ENCODE measurements at regions not wholly inside any gene's neighbourhood (a gene's known extent, or its start where the extent isn't known, plus 50 kb on each side); places are given as distances from the start of the nearest gene placed in this dataset.

DNA sequence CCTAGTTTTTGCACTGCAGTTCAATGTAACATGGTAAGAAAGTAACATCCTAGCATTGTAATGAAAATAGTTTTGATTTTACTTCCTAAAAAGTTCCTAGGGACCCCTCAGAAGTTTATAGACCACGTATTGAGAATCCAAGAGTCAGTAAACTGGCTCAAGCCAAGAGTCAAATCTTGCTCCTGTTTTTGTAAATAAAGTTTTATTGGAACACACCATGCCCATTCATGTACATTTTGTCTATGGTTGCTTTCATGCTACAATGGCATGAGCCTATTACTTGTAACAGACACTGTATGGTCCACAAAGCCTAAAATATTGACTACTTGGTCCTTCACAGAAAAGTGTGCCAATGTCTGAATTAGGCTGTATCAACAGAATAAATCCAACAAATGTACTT, 301.0 kb downstream of the LMO4 start:
- no peaks in the 10 kb centered on the region for H3K9me3 ChIP-seq (ENCODE audit: control insufficient read depth in 2 of 3, insufficient read depth in 1 of 3, low read length in 3 of 3)
- no peak overlapping the region for H3K27ac ChIP-seq (ENCODE audit: low read depth in 2 of 2, low read length in 2 of 2)
- DNase-seq (no peak), FAIRE-seq (no peak)
- no peaks in the 10 kb centered on the region for H3K36me3 ChIP-seq (ENCODE audit: control insufficient read depth in 2 of 3, insufficient read depth in 3 of 3, low read length in 3 of 3)
- no peak overlapping the region for H3K4me3 ChIP-seq (ENCODE audit: low read length in 3 of 3)
- intact Hi-C loops (cut with DNase I) = no loop called here
- no peaks in the 10 kb centered on the region for H3K4me1 ChIP-seq (ENCODE audit: control insufficient read depth in 2 of 3, insufficient read depth in 2 of 3, low read depth in 1 of 3, low read length in 3 of 3)
- no peaks in the 10 kb centered on the region for H3K27me3 ChIP-seq (ENCODE audit: control insufficient read depth, insufficient read depth, low read length)
- no peak overlapping the region for H3K9ac ChIP-seq (ENCODE audit: low read length in 3 of 3)
- TF ChIP-seq, protein P1, sequence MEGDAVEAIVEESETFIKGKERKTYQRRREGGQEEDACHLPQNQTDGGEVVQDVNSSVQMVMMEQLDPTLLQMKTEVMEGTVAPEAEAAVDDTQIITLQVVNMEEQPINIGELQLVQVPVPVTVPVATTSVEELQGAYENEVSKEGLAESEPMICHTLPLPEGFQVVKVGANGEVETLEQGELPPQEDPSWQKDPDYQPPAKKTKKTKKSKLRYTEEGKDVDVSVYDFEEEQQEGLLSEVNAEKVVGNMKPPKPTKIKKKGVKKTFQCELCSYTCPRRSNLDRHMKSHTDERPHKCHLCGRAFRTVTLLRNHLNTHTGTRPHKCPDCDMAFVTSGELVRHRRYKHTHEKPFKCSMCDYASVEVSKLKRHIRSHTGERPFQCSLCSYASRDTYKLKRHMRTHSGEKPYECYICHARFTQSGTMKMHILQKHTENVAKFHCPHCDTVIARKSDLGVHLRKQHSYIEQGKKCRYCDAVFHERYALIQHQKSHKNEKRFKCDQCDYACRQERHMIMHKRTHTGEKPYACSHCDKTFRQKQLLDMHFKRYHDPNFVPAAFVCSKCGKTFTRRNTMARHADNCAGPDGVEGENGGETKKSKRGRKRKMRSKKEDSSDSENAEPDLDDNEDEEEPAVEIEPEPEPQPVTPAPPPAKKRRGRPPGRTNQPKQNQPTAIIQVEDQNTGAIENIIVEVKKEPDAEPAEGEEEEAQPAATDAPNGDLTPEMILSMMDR (IDR thresholded peaks at IDR 0.05; ENCODE audit: borderline replicate concordance, extremely low read depth, insufficient read depth) = no peak

DNA sequence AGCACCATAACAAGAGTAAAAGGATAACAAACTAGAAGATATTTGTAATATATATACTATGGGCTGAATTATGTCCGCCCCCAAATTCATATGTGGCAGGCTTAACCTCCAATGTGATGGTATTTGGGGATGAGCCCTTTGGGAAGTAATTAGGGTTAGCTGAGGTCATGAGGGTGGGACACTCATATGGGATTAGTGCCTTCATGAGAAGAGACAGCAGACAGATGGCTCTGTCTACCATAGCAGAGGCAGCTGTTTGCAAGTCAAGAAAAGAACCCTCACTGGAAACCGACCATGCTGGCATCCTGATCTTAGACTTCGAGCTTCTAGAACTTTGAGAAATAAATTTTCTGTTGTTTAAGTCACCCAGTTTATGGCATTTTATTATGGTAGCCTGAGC, 303.6 kb downstream of the LMO4 start:
- intact Hi-C loops (cut with DNase I) = no loop called here
- no peak overlapping the region for H3K27ac ChIP-seq (ENCODE audit: low read depth in 2 of 2, low read length in 2 of 2)
- FAIRE-seq (no peak), DNase-seq (no peak)
- H3K4me3 ChIP-seq (ENCODE audit: low read length in 3 of 3) = no peak overlapping the region
- H3K27me3 ChIP-seq (ENCODE audit: control insufficient read depth, insufficient read depth, low read length) = no peaks in the 10 kb centered on the region
- no peak overlapping the region for H3K9ac ChIP-seq (ENCODE audit: low read length in 3 of 3)
- no peaks in the 10 kb centered on the region for H3K4me1 ChIP-seq (ENCODE audit: control insufficient read depth in 2 of 3, insufficient read depth in 2 of 3, low read depth in 1 of 3, low read length in 3 of 3)
- no peaks in the 10 kb centered on the region for H3K9me3 ChIP-seq (ENCODE audit: control insufficient read depth in 2 of 3, insufficient read depth in 1 of 3, low read length in 3 of 3)
- TF ChIP-seq, protein P1 (IDR thresholded peaks at IDR 0.05; ENCODE audit: borderline replicate concordance, extremely low read depth, insufficient read depth) = no peak
- no peaks in the 10 kb centered on the region for H3K36me3 ChIP-seq (ENCODE audit: control insufficient read depth in 2 of 3, insufficient read depth in 3 of 3, low read length in 3 of 3)

DNA sequence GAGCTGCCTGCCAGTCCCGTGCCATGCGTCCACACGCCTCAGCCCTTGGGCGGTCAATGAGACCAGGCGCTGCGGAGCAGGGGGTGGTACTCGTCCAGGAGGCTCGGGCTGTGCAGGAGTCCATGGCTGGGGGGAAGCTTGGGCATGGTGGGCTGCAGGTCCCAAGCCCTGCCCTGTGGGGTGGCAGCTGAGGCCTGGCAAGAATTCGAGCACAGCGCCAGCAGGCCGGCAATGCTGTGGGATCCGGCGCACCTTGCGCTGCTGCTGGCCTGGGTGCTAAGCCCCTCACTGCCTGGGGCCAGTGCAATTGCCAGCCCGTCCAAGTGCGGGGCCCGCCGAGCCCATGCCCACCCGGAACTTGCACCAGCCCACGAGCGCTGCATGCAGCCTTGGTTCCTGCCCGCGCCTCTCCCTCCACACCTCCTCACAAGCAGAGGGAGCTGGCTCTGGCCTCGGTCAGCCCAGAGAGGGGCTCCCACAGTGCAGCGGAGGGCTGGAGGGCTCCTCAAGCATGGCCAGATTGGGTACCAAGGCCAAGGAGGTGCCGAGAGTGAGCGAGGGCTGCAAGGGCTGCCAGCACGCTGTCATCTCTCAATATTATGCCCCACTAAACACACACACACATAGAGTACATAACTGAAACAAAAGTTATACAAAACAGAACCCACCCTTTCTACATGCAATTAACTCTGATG, 307.7 kb downstream of the LMO4 start:
- Histone ChIP-seq H3K4me1 (ENCODE audit: control insufficient read depth in 2 of 3, insufficient read depth in 2 of 3, low read depth in 1 of 3, low read length in 3 of 3) (no peaks in the 10 kb centered on the region), H3K27ac (ENCODE audit: low read depth in 2 of 2, low read length in 2 of 2) (no peak overlapping the region), H3K9ac (ENCODE audit: low read length in 3 of 3) (no peak overlapping the region), H3K36me3 (ENCODE audit: control insufficient read depth in 2 of 3, insufficient read depth in 3 of 3, low read length in 3 of 3) (no peaks in the 10 kb centered on the region), H3K9me3 (ENCODE audit: control insufficient read depth in 2 of 3, insufficient read depth in 1 of 3, low read length in 3 of 3) (no peaks in the 10 kb centered on the region), H3K27me3 (ENCODE audit: control insufficient read depth, insufficient read depth, low read length) (no peaks in the 10 kb centered on the region), H3K4me3 (ENCODE audit: low read length in 3 of 3) (no peak overlapping the region)
- TF ChIP-seq, protein P1 (IDR thresholded peaks at IDR 0.05; ENCODE audit: borderline replicate concordance, extremely low read depth, insufficient read depth) = no peak
- no peak for DNase-seq
- no peak for FAIRE-seq
- intact Hi-C loops (cut with DNase I) = no loop called here

DNA sequence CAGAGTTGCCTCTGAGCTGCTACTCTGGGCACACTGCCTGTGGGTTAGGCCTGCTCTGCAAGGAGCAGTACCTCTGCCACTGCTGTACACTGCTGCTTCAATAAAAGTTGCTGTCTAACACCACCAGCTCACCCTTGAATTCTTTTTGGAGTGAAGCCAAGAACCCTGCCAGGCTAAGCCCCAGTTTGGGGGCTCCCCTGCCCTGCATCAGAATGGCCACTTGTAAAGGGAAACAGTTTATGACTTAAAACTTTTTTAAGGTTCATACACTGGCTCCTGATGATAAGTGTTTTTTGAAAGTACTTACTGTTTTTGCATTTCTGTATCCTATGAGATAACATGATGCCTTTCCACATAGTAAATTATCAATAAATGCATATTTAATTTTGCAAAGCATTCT, 310.0 kb downstream of the LMO4 start:
- H3K9me3 ChIP-seq (ENCODE audit: control insufficient read depth in 2 of 3, insufficient read depth in 1 of 3, low read length in 3 of 3) = no peaks in the 10 kb centered on the region
- no peak for DNase-seq
- H3K27me3 ChIP-seq (ENCODE audit: control insufficient read depth, insufficient read depth, low read length) = no peaks in the 10 kb centered on the region
- H3K27ac ChIP-seq (ENCODE audit: low read depth in 2 of 2, low read length in 2 of 2) = no peak overlapping the region
- FAIRE-seq = no peak
- intact Hi-C loops (cut with DNase I) = no loop called here
- H3K36me3 ChIP-seq (ENCODE audit: control insufficient read depth in 2 of 3, insufficient read depth in 3 of 3, low read length in 3 of 3) = no peaks in the 10 kb centered on the region
- no peak overlapping the region for H3K9ac ChIP-seq (ENCODE audit: low read length in 3 of 3)
- TF ChIP-seq, protein P1 (IDR thresholded peaks at IDR 0.05; ENCODE audit: borderline replicate concordance, extremely low read depth, insufficient read depth) = no peak
- no peak overlapping the region for H3K4me3 ChIP-seq (ENCODE audit: low read length in 3 of 3)
- H3K4me1 ChIP-seq (ENCODE audit: control insufficient read depth in 2 of 3, insufficient read depth in 2 of 3, low read depth in 1 of 3, low read length in 3 of 3) = no peaks in the 10 kb centered on the region
